Lower leg skin (tissue), 3 donors: ENCODE measurements at regions not wholly inside any gene's neighbourhood (a gene's known extent, or its start where the extent isn't known, plus 50 kb on each side); places are given as distances from the start of the nearest gene placed in this dataset.

Experiments used
- POLR2A ChIP-seq, 2 donors: fragments of 450-650 bp; IDR thresholded peaks; one replicate each; pipeline ENCODE4 v1.6.1; 2016 to 2017; ENCODE audit warnings: antibody characterized with exemption in 2 of 2, mild to moderate bottlenecking in 1 of 2, moderate library complexity in 1 of 2
- TF ChIP-seq, protein P1 (sequence below), 3 donors: fragments of 450-650 bp; IDR thresholded peaks; one replicate each; pipeline ENCODE4 v1.5.1; 2016; ENCODE audit warnings: antibody characterized with exemption in 3 of 3, mild to moderate bottlenecking in 3 of 3, moderate library complexity in 2 of 3

DNA sequence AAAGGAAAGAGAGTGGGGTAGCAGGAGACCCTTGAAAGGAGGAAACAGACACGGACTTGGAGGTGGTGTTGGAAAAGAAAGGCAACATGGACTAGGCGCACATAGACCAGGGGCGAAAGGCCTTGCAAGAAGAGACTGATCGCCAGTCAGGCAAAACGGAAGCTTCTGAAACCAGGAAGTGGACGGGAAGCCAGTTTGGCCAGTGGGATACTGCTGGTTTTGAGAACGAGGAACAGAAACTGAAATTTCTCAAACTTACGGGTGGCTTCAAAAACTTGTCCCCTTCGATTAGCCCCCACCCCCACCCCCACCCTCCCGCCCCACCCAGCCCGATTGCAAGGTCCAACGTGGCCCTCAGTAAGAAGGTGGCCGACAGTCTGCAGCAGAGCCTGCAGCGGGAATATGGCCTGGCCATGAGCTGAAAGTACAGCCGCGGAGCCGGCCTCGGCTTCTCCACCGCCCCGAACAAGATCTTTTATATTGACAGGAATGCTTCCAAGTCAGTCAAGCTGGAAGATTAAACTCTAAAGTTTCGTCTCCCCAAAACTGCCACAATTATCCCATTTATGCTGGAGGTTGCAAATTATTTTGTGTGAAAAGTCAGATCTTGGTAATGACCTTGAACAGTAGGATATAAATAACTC, 364.7 kb downstream of the BCAT1 start:
- TF ChIP-seq, protein P1, sequence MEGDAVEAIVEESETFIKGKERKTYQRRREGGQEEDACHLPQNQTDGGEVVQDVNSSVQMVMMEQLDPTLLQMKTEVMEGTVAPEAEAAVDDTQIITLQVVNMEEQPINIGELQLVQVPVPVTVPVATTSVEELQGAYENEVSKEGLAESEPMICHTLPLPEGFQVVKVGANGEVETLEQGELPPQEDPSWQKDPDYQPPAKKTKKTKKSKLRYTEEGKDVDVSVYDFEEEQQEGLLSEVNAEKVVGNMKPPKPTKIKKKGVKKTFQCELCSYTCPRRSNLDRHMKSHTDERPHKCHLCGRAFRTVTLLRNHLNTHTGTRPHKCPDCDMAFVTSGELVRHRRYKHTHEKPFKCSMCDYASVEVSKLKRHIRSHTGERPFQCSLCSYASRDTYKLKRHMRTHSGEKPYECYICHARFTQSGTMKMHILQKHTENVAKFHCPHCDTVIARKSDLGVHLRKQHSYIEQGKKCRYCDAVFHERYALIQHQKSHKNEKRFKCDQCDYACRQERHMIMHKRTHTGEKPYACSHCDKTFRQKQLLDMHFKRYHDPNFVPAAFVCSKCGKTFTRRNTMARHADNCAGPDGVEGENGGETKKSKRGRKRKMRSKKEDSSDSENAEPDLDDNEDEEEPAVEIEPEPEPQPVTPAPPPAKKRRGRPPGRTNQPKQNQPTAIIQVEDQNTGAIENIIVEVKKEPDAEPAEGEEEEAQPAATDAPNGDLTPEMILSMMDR (IDR thresholded peaks at IDR 0.05): no peak
- no peak for TF ChIP-seq POLR2A (IDR thresholded peaks at IDR 0.05)
